Endothelial cell of umbilical vein (primary cell): ENCODE measurements at regions not wholly inside any gene's neighbourhood (a gene's known extent, or its start where the extent isn't known, plus 50 kb on each side); places are given as distances from the start of the nearest gene placed in this dataset.

ENCODE experiments used
- BruUV-seq: library from RNA; stranded (reverse); fragments of 400-500 nt; replicated peaks from 2 replicates; lab custom pipeline; 2021; lab: Mats Ljungman, UMichigan
- CTCF ChIA-PET: fragments of 300-600, 350-600 bp; sonication (Branson Sonifier 250); formaldehyde crosslinking; loops from one replicate; lab custom pipeline; 2021; ENCODE audit warnings: antibody characterized with exemption, inconsistent platforms; lab: Charles Lee
- POLR2A ChIA-PET: fragments of 300-600, 350-600 bp; sonication (Branson Sonifier 250); formaldehyde crosslinking; loops from one replicate; lab custom pipeline; 2021; ENCODE audit warnings: antibody characterized with exemption, inconsistent platforms; lab: Charles Lee
- DNase-seq: peaks from one replicate; pipeline ENCODE4 v3.0.0-alpha.2; 2011; ENCODE audit warnings: low read depth, low spot score
- FAIRE-seq: peaks from 2 replicates; lab custom pipeline; 2011; peaks lifted over from hg19 to GRCh38; lab: Jason Lieb, UNC
- H2AFZ ChIP-seq: 2 replicates; pipeline ENCODE4 v1.6.0; 2012; ENCODE audit warnings: low read depth, low read length, control low read depth, inconsistent platforms
- H3K27ac ChIP-seq: 2 replicates; pipeline ENCODE4 v1.5.1; 2011; ENCODE audit warnings: low read depth, mild to moderate bottlenecking, control low read depth, low read length, moderate library complexity; ENCODE audit not compliant: insufficient read depth
- H3K27me3 ChIP-seq, 2 experiments: 2 replicates each; pipeline versions ENCODE4 v1.6.0 to v1.6.1; 2011; ENCODE audit warnings: low read length in 2 of 2, mixed read lengths in 1 of 2; ENCODE audit not compliant: control insufficient read depth in 2 of 2, insufficient read depth in 2 of 2
- H3K36me3 ChIP-seq, 2 experiments: 2 replicates in 1 of 2; 3 replicates in 1 of 2; pipeline ENCODE4 v1.5.1; 2011; ENCODE audit warnings: low read length in 2 of 2, mild to moderate bottlenecking in 1 of 2, moderate library complexity in 1 of 2; ENCODE audit not compliant: control insufficient read depth in 2 of 2, insufficient read depth in 2 of 2; ENCODE audit errors: extremely low read depth in 1 of 2
- H3K4me1 ChIP-seq: 3 replicates; pipeline ENCODE4 v1.5.1; 2011; ENCODE audit warnings: mild to moderate bottlenecking, low read length; ENCODE audit not compliant: control insufficient read depth, insufficient read depth; ENCODE audit errors: extremely low read depth
- H3K4me2 ChIP-seq: 2 replicates; pipeline ENCODE4 v1.6.1; 2011; ENCODE audit warnings: low read length, control low read depth, mixed read lengths; ENCODE audit not compliant: insufficient read depth
- H3K4me3 ChIP-seq, 3 experiments: fragments of 200-600 bp in 1 of 3; sonication (generic), shearing (Covaris generic) in 1 of 3; replicated peaks in 1 of 3; 2 replicates each; pipeline ENCODE4 v1.5.1; 2011 to 2016; ENCODE audit warnings: control low read depth in 3 of 3, low read length in 3 of 3, mild to moderate bottlenecking in 2 of 3, inconsistent platforms in 1 of 3, low read depth in 1 of 3, moderate library complexity in 1 of 3; ENCODE audit not compliant: insufficient read depth in 1 of 3
- H3K79me2 ChIP-seq: 2 replicates; pipeline ENCODE4 v1.6.0; 2012; ENCODE audit warnings: low read length, inconsistent platforms; ENCODE audit not compliant: control insufficient read depth, insufficient read depth
- H3K9ac ChIP-seq: replicated peaks from 2 replicates; pipeline ENCODE3; 2011; ENCODE audit warnings: low read length, control low read depth; ENCODE audit not compliant: insufficient read depth; ENCODE audit errors: extremely low read depth
- H3K9me1 ChIP-seq: replicated peaks from 3 replicates; pipeline ENCODE4 v1.6.0; 2011; ENCODE audit warnings: mild to moderate bottlenecking, low read length; ENCODE audit not compliant: control insufficient read depth, insufficient read depth; ENCODE audit errors: extremely low read depth
- H3K9me3 ChIP-seq: replicated peaks from 2 replicates; pipeline ENCODE4 v1.5.1; 2012; ENCODE audit warnings: low read length, inconsistent platforms; ENCODE audit not compliant: control insufficient read depth, insufficient read depth
- H4K20me1 ChIP-seq: replicated peaks from 2 replicates; pipeline ENCODE3; 2011; ENCODE audit warnings: mild to moderate bottlenecking, low read length; ENCODE audit not compliant: control insufficient read depth, insufficient read depth; ENCODE audit errors: extremely low read depth
- CTCF ChIP-seq, 2 donors: IDR thresholded peaks; 1 replicate in 1 of 2; 2 replicates in 1 of 2; pipeline ENCODE4 v1.5.1; 2011; ENCODE audit warnings: low read length in 2 of 2, mild to moderate bottlenecking in 2 of 2, moderate library complexity in 2 of 2, control low read depth in 1 of 2, inconsistent platforms in 1 of 2, low read depth in 1 of 2; ENCODE audit not compliant: insufficient read depth in 1 of 2; ENCODE audit errors: extremely low read depth in 1 of 2
- EZH2 ChIP-seq: IDR thresholded peaks from 2 replicates; pipeline ENCODE4 v1.6.1; 2012; ENCODE audit warnings: borderline replicate concordance, low read depth, mild to moderate bottlenecking, moderate library complexity, low read length, inconsistent platforms; ENCODE audit not compliant: severe bottlenecking
- FOS ChIP-seq: IDR thresholded peaks from 2 replicates; pipeline ENCODE4 v1.6.1; 2011; ENCODE audit warnings: mild to moderate bottlenecking, low read length, moderate library complexity, borderline replicate concordance; ENCODE audit not compliant: insufficient read depth
- GATA2 ChIP-seq: IDR thresholded peaks from 2 replicates; pipeline ENCODE4 v1.7.0; 2011; ENCODE audit warnings: low read depth, mild to moderate bottlenecking, moderate library complexity, mixed read lengths, low read length; ENCODE audit not compliant: insufficient read length, insufficient read depth
- JUN ChIP-seq: IDR thresholded peaks from 2 replicates; pipeline ENCODE4 v1.6.1; 2011; ENCODE audit warnings: borderline replicate concordance, low read depth; ENCODE audit not compliant: insufficient read length, insufficient read depth
- MAX ChIP-seq: IDR thresholded peaks from 2 replicates; pipeline ENCODE4 v1.6.1; 2011; ENCODE audit not compliant: insufficient read depth, insufficient read length
- MYC ChIP-seq: IDR thresholded peaks from one replicate; pipeline ENCODE4 v1.6.1; 2011; ENCODE audit warnings: mild to moderate bottlenecking, low read depth, low read length
- POLR2A ChIP-seq: IDR thresholded peaks from 2 replicates; pipeline ENCODE4 v1.6.1; 2012; ENCODE audit warnings: low read depth, mild to moderate bottlenecking, control low read depth, low read length
- POLR2AphosphoS5 ChIP-seq: IDR thresholded peaks from 2 replicates; pipeline ENCODE4 v1.6.1; 2012; ENCODE audit warnings: low read depth, mild to moderate bottlenecking, control low read depth, low read length, moderate library complexity; ENCODE audit not compliant: insufficient read depth
- dilution Hi-C: fragments of 300-500 bp; cut with MboI; formaldehyde crosslinking; loops from one replicate; pipeline ENCODE4 v1.15.0; 2019; ENCODE audit warnings: low sequenced_read_pairs; ENCODE audit not compliant: extremely low pct_ligation_motif_present
- intact Hi-C: fragments of 100-400 bp; cut with micrococcal nuclease; formaldehyde crosslinking; loops from one replicate; pipeline ENCODE4 v1.10.0; 2022

- Histone ChIP-seq H2AFZ (no peak overlapping the region), H3K4me2 (no peak overlapping the region), H3K9me3 (no peaks in the 10 kb centered on the region), H3K36me3 (no peaks in the 10 kb centered on the region), H3K27ac (no peak overlapping the region), H3K4me1 (no peaks in the 10 kb centered on the region), H3K4me3 (no peak overlapping the region), H3K9ac (no peak overlapping the region), H3K79me2 (no peaks in the 10 kb centered on the region), H3K27me3 (no peaks in the 10 kb centered on the region), H4K20me1 (no peaks in the 10 kb centered on the region), H3K9me1 (no peaks in the 10 kb centered on the region)
- FAIRE-seq (no peak), DNase-seq (no peak)
- no TSS peak for BruUV-seq
- ChIA-PET CTCF (no interaction called here), POLR2A (no interaction called here)
- dilution Hi-C loops = no loop called here
- intact Hi-C loops = no loop called here
- TF ChIP-seq FOS = no peak
- no peak for TF ChIP-seq POLR2AphosphoS5
- no peak for TF ChIP-seq CTCF (IDR thresholded peaks at IDR 0.05; ENCODE audit: extremely low read depth in 1 of 2, insufficient read depth in 1 of 2, low read depth in 1 of 2, low read length in 2 of 2)
- TF ChIP-seq POLR2A = no peak
- TF ChIP-seq EZH2 = no peak
- no peak for TF ChIP-seq MYC
- no peak for TF ChIP-seq JUN
- no peak for TF ChIP-seq MAX
- TF ChIP-seq GATA2 = no peak
These were observed 117.0 kb upstream of the RET start for GRCh38 chr10:42959833-42960232.
